A549 (cell line): ENCODE measurements at regions not wholly inside any gene's neighbourhood (a gene's known extent, or its start where the extent isn't known, plus 50 kb on each side); places are given as distances from the start of the nearest gene placed in this dataset.

Experiments
- ATAC-seq, 2 experiments: fragments of 200-7000 bp in 1 of 2; fragments of >200 bp in 1 of 2; cut with Nextera tagmentation in 1 of 2; cut with Tn5 transposase in 1 of 2; 3 replicates each; pipeline versions ENCODE4 v1.8.0 to v1.9.1; 2018 to 2020; ENCODE audit warnings: mild to moderate bottlenecking in 1 of 2, moderate library complexity in 1 of 2
- CTCF ChIA-PET: fragments of 300-600 bp; sonication (Branson Sonifier 250); formaldehyde crosslinking; extraction: SDS; loops from one replicate; lab custom pipeline; 2021; ENCODE audit warnings: antibody characterized with exemption, inconsistent platforms; lab: Yijun Ruan, JAX
- POLR2A ChIA-PET: fragments of 350-600 bp; formaldehyde crosslinking; extraction: SDS; loops from one replicate; lab custom pipeline; 2021; ENCODE audit warnings: antibody characterized with exemption, inconsistent platforms; lab: Yijun Ruan, JAX
- DNase-seq, 2 experiments: peaks; one replicate each; pipeline versions ENCODE4 v3.0.0 to v3.0.0-alpha.2; 2011 to 2016; ENCODE audit warnings: low read depth in 1 of 2, low spot score in 1 of 2
- FAIRE-seq: peaks from 2 replicates; lab custom pipeline; 2011; peaks lifted over from hg19 to GRCh38; lab: Jason Lieb, UNC
- H3K27ac ChIP-seq, 2 experiments: fragments of >200 bp; sonication (Bioruptor Twin); formaldehyde crosslinking; 3 replicates each; pipeline ENCODE4 v1.5.1; 2016 to 2017
- H3K4me1 ChIP-seq: fragments of >200 bp; sonication (Bioruptor Twin); formaldehyde crosslinking; 3 replicates; pipeline ENCODE4 v1.6.1; 2016
- H3K4me2 ChIP-seq: fragments of >200 bp; sonication (Bioruptor Twin); formaldehyde crosslinking; 3 replicates; pipeline ENCODE4 v1.6.1; 2016
- H3K4me3 ChIP-seq: fragments of >200 bp; sonication (Bioruptor Twin); formaldehyde crosslinking; 3 replicates; pipeline ENCODE4 v1.5.1; 2016
- H3K9me3 ChIP-seq: fragments of >200 bp; sonication (Bioruptor Twin); formaldehyde crosslinking; 3 replicates; pipeline ENCODE4 v1.6.1; 2016
- BHLHE40 ChIP-seq: IDR thresholded peaks from 2 replicates; pipeline ENCODE4 v1.6.1; 2012; ENCODE audit warnings: low read depth, low read length, inconsistent platforms
- CHD2 ChIP-seq: fragments of 150-350 bp; IDR thresholded peaks from 2 replicates; pipeline ENCODE4 v1.6.1; 2014; ENCODE audit warnings: low read length; ENCODE audit not compliant: partially characterized antibody
- EHF ChIP-seq: fragments of 250-450 bp; sonication (Bioruptor Pico); IDR thresholded peaks from 2 replicates; pipeline ENCODE4 v1.5.0; 2020; ENCODE audit warnings: mild to moderate bottlenecking
- EHMT2 ChIP-seq: fragments of 200-600 bp; sonication (generic); IDR thresholded peaks from 2 replicates; pipeline ENCODE4 v1.6.1; 2016; ENCODE audit warnings: antibody characterized with exemption, low read depth, mild to moderate bottlenecking, moderate library complexity
- EP300 ChIP-seq, 2 experiments: fragments of >200 bp; sonication (Bioruptor Twin); formaldehyde crosslinking; IDR thresholded peaks; 2 replicates in 1 of 2; 3 replicates in 1 of 2; pipeline ENCODE4 v1.6.1; 2016 to 2017
- HEYL ChIP-seq: fragments of 250-450 bp; sonication (Bioruptor Pico); IDR thresholded peaks from 2 replicates; pipeline ENCODE4 v1.8.0; 2021; ENCODE audit warnings: mild to moderate bottlenecking, moderate library complexity
- JUN ChIP-seq, 2 experiments: fragments of >200 bp; sonication (Bioruptor Twin); formaldehyde crosslinking; IDR thresholded peaks; 2 replicates in 1 of 2; 3 replicates in 1 of 2; pipeline ENCODE4 v1.6.1; 2016 to 2017
- JUNB ChIP-seq: fragments of >200 bp; sonication (Bioruptor Twin); formaldehyde crosslinking; IDR thresholded peaks from 2 replicates; pipeline ENCODE4 v1.6.1; 2016
- MAZ ChIP-seq: fragments of 150-350 bp; IDR thresholded peaks from 2 replicates; pipeline ENCODE4 v1.6.1; 2014; ENCODE audit warnings: antibody characterized with exemption, low read depth, low read length, borderline replicate concordance
- MYC ChIP-seq: IDR thresholded peaks from 2 replicates; pipeline ENCODE4 v1.6.1; 2012; ENCODE audit warnings: mild to moderate bottlenecking, inconsistent platforms, low read length, improper control_type of control experiment, borderline replicate concordance
- NFE2L2 ChIP-seq: fragments of 150-350 bp; conservative IDR thresholded peaks from 2 replicates; pipeline ENCODE4 v1.6.1; 2014; ENCODE audit warnings: low read length
- NPAS2 ChIP-seq: fragments of 250-450 bp; sonication (Bioruptor Pico); IDR thresholded peaks from 2 replicates; pipeline ENCODE4 v1.8.0; 2022; ENCODE audit warnings: mild to moderate bottlenecking, moderate library complexity, borderline replicate concordance
- NR3C1 ChIP-seq: fragments of >200 bp; sonication (Bioruptor Twin); formaldehyde crosslinking; IDR thresholded peaks from 3 replicates; pipeline ENCODE4 v1.6.1; 2017
- POLR2A ChIP-seq: IDR thresholded peaks from 2 replicates; pipeline ENCODE4 v1.6.1; 2012; ENCODE audit warnings: mild to moderate bottlenecking, low read length
- RFX5 ChIP-seq: fragments of 450-650 bp; IDR thresholded peaks from 2 replicates; pipeline ENCODE4 v1.7.1; 2014; ENCODE audit warnings: antibody characterized with exemption, mild to moderate bottlenecking, moderate library complexity
- SREBF2 ChIP-seq: fragments of 450-650 bp; IDR thresholded peaks from 2 replicates; pipeline ENCODE4 v1.6.1; 2014; ENCODE audit warnings: mild to moderate bottlenecking, moderate library complexity
- TFCP2L1 ChIP-seq: fragments of 250-450 bp; sonication (Bioruptor Pico); IDR thresholded peaks from 2 replicates; pipeline ENCODE4 v1.5.0; 2021; ENCODE audit warnings: mild to moderate bottlenecking
- ZC3H11A ChIP-seq: fragments of 450-650 bp; IDR thresholded peaks from 2 replicates; pipeline ENCODE4 v1.6.1; 2014; ENCODE audit warnings: antibody characterized with exemption, mild to moderate bottlenecking
- ZFP36 ChIP-seq: fragments of 450-650 bp; IDR thresholded peaks from 2 replicates; pipeline ENCODE4 v1.6.1; 2014; ENCODE audit warnings: borderline replicate concordance; ENCODE audit not compliant: partially characterized antibody
- ZNF302 ChIP-seq: fragments of 250-450 bp; sonication (Bioruptor Pico); IDR thresholded peaks from 2 replicates; pipeline ENCODE4 v1.9.0; 2021; ENCODE audit warnings: inconsistent platforms, mild to moderate bottlenecking, moderate library complexity
- WGBS: methylation state at CpG from one replicate; pipeline ENCODE4 v1.1.6; 2017; ENCODE audit errors: missing lambda C conversion rate; 5-methylcytosine and 5-hydroxymethylcytosine counted together
- TF ChIP-seq, protein P1 (sequence below): IDR thresholded peaks from 2 replicates; pipeline ENCODE4 v1.6.1; 2012
- TF ChIP-seq, protein P2 (sequence below): IDR thresholded peaks from 2 replicates; pipeline ENCODE4 v1.6.1; 2012
- TF ChIP-seq, protein P3 (sequence below): fragments of 200-600 bp; sonication (generic); IDR thresholded peaks from 2 replicates; pipeline ENCODE4 v1.6.1; 2016; ENCODE audit warnings: antibody characterized with exemption, mild to moderate bottlenecking, moderate library complexity
- TF ChIP-seq, protein P4 (sequence below): fragments of 250-450 bp; sonication (Bioruptor Pico); IDR thresholded peaks from 2 replicates; pipeline ENCODE4 v1.5.0; 2020; ENCODE audit warnings: low read depth, mild to moderate bottlenecking, moderate library complexity
- TF ChIP-seq, protein P5 (sequence below): fragments of 450-650 bp; IDR thresholded peaks from 2 replicates; pipeline ENCODE4 v1.6.1; 2014; ENCODE audit warnings: antibody characterized with exemption

DNA sequence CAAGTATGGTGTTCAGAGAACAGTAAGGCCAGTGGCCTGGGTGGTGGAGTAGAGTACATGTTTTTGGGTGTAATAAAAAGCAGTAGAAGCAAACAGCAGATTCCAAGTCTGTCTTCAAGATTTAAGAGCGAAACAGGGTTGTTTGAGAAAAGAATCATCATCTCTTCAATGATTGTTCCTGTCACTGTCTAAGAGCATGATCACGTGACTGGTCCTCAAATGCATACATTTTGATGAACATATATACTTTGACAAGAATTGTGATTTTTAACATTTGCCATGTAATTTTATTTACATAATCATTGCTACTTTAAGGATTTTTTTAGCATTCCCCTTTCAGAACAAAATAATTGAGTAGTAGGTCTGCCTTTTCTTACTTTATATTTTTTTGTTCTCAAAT is 252.6 kb upstream of the GPR101 start:
- Histone ChIP-seq H3K4me3 (no peak overlapping the region), H3K4me2 (no peak overlapping the region), H3K4me1 (no peaks in the 10 kb centered on the region), H3K9me3 (no peaks in the 10 kb centered on the region), H3K27ac (no peak overlapping the region)
- DNase-seq, result no peak
- ChIA-PET CTCF (no interaction called here), POLR2A (no interaction called here)
- no peak for FAIRE-seq
- ATAC-seq, result no peak
- WGBS, result 0% methylated on average over 2 of the region's 2 CpGs
- TF ChIP-seq, protein P1, sequence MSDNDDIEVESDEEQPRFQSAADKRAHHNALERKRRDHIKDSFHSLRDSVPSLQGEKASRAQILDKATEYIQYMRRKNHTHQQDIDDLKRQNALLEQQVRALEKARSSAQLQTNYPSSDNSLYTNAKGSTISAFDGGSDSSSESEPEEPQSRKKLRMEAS, result no peak
- TF ChIP-seq NFE2L2 (no peak), JUN (IDR thresholded peaks at IDR 0.05) (no peak), EHMT2 (no peak), HEYL (CRISPR knock-in tag) (no peak), RFX5 (no peak), NPAS2 (CRISPR knock-in tag) (no peak), NR3C1 (no peak), EHF (CRISPR knock-in tag) (no peak), JUNB (no peak), ZC3H11A (no peak), SREBF2 (no peak), CHD2 (no peak), ZNF302 (CRISPR knock-in tag) (no peak), BHLHE40 (no peak)
- TF ChIP-seq, protein P2, sequence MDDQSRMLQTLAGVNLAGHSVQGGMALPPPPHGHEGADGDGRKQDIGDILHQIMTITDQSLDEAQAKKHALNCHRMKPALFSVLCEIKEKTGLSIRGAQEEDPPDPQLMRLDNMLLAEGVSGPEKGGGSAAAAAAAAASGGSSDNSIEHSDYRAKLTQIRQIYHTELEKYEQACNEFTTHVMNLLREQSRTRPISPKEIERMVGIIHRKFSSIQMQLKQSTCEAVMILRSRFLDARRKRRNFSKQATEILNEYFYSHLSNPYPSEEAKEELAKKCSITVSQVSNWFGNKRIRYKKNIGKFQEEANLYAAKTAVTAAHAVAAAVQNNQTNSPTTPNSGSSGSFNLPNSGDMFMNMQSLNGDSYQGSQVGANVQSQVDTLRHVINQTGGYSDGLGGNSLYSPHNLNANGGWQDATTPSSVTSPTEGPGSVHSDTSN, result no peak
- TF ChIP-seq, protein P3, sequence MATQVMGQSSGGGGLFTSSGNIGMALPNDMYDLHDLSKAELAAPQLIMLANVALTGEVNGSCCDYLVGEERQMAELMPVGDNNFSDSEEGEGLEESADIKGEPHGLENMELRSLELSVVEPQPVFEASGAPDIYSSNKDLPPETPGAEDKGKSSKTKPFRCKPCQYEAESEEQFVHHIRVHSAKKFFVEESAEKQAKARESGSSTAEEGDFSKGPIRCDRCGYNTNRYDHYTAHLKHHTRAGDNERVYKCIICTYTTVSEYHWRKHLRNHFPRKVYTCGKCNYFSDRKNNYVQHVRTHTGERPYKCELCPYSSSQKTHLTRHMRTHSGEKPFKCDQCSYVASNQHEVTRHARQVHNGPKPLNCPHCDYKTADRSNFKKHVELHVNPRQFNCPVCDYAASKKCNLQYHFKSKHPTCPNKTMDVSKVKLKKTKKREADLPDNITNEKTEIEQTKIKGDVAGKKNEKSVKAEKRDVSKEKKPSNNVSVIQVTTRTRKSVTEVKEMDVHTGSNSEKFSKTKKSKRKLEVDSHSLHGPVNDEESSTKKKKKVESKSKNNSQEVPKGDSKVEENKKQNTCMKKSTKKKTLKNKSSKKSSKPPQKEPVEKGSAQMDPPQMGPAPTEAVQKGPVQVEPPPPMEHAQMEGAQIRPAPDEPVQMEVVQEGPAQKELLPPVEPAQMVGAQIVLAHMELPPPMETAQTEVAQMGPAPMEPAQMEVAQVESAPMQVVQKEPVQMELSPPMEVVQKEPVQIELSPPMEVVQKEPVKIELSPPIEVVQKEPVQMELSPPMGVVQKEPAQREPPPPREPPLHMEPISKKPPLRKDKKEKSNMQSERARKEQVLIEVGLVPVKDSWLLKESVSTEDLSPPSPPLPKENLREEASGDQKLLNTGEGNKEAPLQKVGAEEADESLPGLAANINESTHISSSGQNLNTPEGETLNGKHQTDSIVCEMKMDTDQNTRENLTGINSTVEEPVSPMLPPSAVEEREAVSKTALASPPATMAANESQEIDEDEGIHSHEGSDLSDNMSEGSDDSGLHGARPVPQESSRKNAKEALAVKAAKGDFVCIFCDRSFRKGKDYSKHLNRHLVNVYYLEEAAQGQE, result no peak

DNA sequence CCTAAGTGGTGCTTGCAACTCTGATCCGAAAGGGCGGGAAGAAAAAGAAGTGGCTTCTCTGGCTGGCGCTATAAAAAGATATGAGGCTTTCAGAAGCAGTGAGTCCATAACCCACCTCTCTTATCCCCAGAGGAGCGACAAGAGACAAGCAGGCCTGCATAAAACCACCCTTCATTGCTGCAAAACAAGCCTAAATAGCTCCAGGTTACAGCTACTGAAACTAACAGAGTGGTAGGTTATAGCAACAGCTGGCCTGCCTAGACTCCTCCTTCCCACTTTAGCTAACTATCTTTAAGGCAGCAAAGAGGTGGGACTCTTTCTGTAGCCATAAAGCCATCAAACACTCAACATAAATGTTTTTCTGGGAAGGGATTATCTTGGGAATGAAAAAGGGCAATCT is 245.0 kb upstream of the GPR101 start:
- ChIA-PET POLR2A (no interaction called here), CTCF (no interaction called here)
- 6% methylated on average over 4 of the region's 4 CpGs for WGBS
- Histone ChIP-seq H3K9me3 (no peaks in the 10 kb centered on the region), H3K4me3 (no peak overlapping the region), H3K27ac (no peak overlapping the region), H3K4me2 (no peak overlapping the region), H3K4me1 (no peaks in the 10 kb centered on the region)
- DNase-seq (no peak), FAIRE-seq (no peak), ATAC-seq (no peak)
- TF ChIP-seq, protein P4, sequence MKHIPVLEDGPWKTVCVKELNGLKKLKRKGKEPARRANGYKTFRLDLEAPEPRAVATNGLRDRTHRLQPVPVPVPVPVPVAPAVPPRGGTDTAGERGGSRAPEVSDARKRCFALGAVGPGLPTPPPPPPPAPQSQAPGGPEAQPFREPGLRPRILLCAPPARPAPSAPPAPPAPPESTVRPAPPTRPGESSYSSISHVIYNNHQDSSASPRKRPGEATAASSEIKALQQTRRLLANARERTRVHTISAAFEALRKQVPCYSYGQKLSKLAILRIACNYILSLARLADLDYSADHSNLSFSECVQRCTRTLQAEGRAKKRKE (CRISPR knock-in tag), result no peak
- TF ChIP-seq MAZ, result no peak
- no peak for TF ChIP-seq RFX5
- TF ChIP-seq MYC, result no peak
- no peak for TF ChIP-seq JUNB
- TF ChIP-seq, protein P5, sequence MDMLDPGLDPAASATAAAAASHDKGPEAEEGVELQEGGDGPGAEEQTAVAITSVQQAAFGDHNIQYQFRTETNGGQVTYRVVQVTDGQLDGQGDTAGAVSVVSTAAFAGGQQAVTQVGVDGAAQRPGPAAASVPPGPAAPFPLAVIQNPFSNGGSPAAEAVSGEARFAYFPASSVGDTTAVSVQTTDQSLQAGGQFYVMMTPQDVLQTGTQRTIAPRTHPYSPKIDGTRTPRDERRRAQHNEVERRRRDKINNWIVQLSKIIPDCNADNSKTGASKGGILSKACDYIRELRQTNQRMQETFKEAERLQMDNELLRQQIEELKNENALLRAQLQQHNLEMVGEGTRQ, result no peak
- no peak for TF ChIP-seq ZFP36
- no peak for TF ChIP-seq POLR2A
- no peak for TF ChIP-seq TFCP2L1 (CRISPR knock-in tag)
- TF ChIP-seq EP300 (IDR thresholded peaks at IDR 0.05), result no peak
